ENCODE measurements at regions not wholly inside any gene's neighbourhood (a gene's known extent, or its start where the extent isn't known, plus 50 kb on each side); places are given as distances from the start of the nearest gene placed in this dataset.

DNA sequence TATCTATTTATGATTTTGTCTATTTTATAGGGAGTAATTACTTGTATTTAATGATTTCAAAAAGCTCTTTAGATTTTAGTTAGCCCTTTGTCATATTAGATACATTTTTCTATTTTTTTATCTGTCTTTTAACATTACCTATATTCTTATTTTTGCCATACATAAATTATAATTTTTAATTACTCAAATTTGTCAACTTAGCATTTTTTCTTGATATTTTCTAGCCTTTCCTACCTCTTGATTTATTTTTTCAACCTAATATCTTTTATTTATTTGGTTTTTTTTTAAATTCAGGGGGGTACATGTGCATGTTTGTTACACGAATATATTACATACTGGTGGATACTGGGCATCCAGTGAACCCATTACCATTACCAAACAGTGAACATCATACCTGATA, 114.3 kb upstream of the F13A1 start:
- ChIA-PET POLR2A (no interaction called here), CTCF (no interaction called here)
- H3K4me3 ChIP-seq, result no peak overlapping the region
- H3K27ac ChIP-seq, result no peak overlapping the region
- H3K4me2 ChIP-seq, result no peak overlapping the region
- no peak for ATAC-seq
- DNase-seq (ENCODE audit: low read depth in 1 of 2, low spot score in 1 of 2), result no peak
- FAIRE-seq, result no peak
- TF ChIP-seq MAFK (IDR thresholded peaks at IDR 0.05; ENCODE audit: partially characterized antibody) (peak; percentile 54), JUNB (IDR thresholded peaks at IDR 0.05) (no peak)
- H3K9me3 ChIP-seq, result no peaks in the 10 kb centered on the region
- WGBS (ENCODE audit: missing lambda C conversion rate), result 0% methylated on average over 1 of the region's 1 CpG
- no peaks in the 10 kb centered on the region for H3K4me1 ChIP-seq

- no peak overlapping the region for H3K4me3 ChIP-seq
- ChIA-PET CTCF (no interaction called here), POLR2A (no interaction called here)
- H3K4me2 ChIP-seq, result no peak overlapping the region
- FAIRE-seq (no peak), ATAC-seq (no peak), DNase-seq (ENCODE audit: low read depth in 1 of 2, low spot score in 1 of 2) (no peak)
- no peaks in the 10 kb centered on the region for H3K9me3 ChIP-seq
- H3K27ac ChIP-seq, result no peak overlapping the region
- TF ChIP-seq ZNF302 (CRISPR knock-in tag; IDR thresholded peaks at IDR 0.05) (no peak), MAZ (IDR thresholded peaks at IDR 0.05; ENCODE audit: borderline replicate concordance, low read depth, low read length) (no peak), ATOH8 (CRISPR knock-in tag; IDR thresholded peaks at IDR 0.05; ENCODE audit: low read depth) (no peak), HOXA7 (CRISPR knock-in tag; IDR thresholded peaks at IDR 0.05) (no peak), CBX2 (IDR thresholded peaks at IDR 0.05; ENCODE audit: borderline replicate concordance, low read depth) (no peak), FOSB (CRISPR knock-in tag; IDR thresholded peaks at IDR 0.05) (no peak), CHD4 (IDR thresholded peaks at IDR 0.05; ENCODE audit: borderline replicate concordance) (no peak), HES2 (IDR thresholded peaks at IDR 0.05) (no peak), NPAS2 (CRISPR knock-in tag; IDR thresholded peaks at IDR 0.05; ENCODE audit: borderline replicate concordance) (no peak), MAX (IDR thresholded peaks at IDR 0.05) (no peak), RFX5 (IDR thresholded peaks at IDR 0.05) (no peak), RARB (CRISPR knock-in tag; IDR thresholded peaks at IDR 0.05) (no peak)
- H3K4me1 ChIP-seq, result no peaks in the 10 kb centered on the region
- 52% methylated on average over 4 of the region's 4 CpGs for WGBS (ENCODE audit: missing lambda C conversion rate)
Observed at GRCh38 chr6:6436366-6436765, 115.9 kb upstream of the F13A1 start.

DNA sequence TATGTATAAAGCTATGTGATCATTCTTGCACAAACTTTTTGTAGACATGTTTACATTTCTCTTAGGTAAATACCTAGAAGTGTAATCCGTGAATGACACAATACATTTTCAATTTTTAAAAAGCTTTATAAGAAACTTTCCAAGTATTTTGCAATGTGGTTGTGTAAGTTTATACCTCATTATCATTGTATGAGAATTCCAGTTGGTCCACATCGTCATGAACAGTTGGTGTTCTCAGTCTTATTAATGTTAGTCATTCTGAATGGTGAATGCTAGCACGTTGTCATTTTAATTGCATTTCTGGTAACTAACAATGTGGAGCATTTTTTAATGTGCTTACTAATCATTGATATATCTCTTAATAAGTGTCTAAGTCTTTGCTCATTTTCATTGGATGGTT, 116.5 kb upstream of the F13A1 start:
- no peaks in the 10 kb centered on the region for H3K4me1 ChIP-seq
- ATAC-seq (no peak), DNase-seq (ENCODE audit: low read depth in 1 of 2, low spot score in 1 of 2) (no peak), FAIRE-seq (no peak)
- ChIA-PET CTCF (no interaction called here), POLR2A (no interaction called here)
- H3K27ac ChIP-seq, result no peak overlapping the region
- no peak overlapping the region for H3K4me2 ChIP-seq
- WGBS (ENCODE audit: missing lambda C conversion rate), result 2% methylated on average over 3 of the region's 3 CpGs
- TF ChIP-seq CBX8 (IDR thresholded peaks at IDR 0.05) (no peak), ELK1 (IDR thresholded peaks at IDR 0.05; ENCODE audit: low read depth, low read length) (no peak)
- H3K4me3 ChIP-seq, result no peak overlapping the region
- no peaks in the 10 kb centered on the region for H3K9me3 ChIP-seq

DNA sequence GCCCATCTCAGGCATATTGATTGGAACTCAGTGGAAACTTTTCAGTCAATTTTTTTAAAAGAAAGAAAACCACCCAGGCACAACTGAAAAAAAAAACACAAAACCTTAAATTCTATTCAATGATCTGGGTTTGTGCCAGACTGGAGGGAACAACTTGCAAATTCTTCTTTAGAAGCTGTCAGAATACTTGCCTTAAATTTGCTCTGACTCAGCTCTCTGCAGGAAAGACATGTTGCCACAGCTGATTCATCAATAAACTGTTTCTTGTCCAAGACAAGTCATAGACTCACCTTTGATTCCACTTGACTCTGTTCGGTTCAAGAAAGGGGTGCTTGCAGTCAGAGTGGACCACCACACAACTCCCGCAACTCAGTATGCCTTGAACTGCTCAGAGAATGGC, 117.8 kb upstream of the F13A1 start:
- H3K9me3 ChIP-seq, result no peaks in the 10 kb centered on the region
- WGBS (ENCODE audit: missing lambda C conversion rate), result 15% methylated on average over 2 of the region's 2 CpGs
- DNase-seq (ENCODE audit: low read depth in 1 of 2, low spot score in 1 of 2) (no peak), ATAC-seq (no peak), FAIRE-seq (no peak)
- no peak for TF ChIP-seq ZFP36 (IDR thresholded peaks at IDR 0.05; ENCODE audit: borderline replicate concordance, partially characterized antibody)
- ChIA-PET CTCF (interaction anchor here (2.0 kb wide), 1 partner anchor 381 kb away, joined by 5 read pairs; no protein-coding TSS in a partner anchor), POLR2A (no interaction called here)
- H3K4me1 ChIP-seq, result no peaks in the 10 kb centered on the region
- H3K4me3 ChIP-seq, result no peak overlapping the region
- no peak overlapping the region for H3K4me2 ChIP-seq
- no peak overlapping the region for H3K27ac ChIP-seq

Data from A549 (cell line).